Endothelial cell (in vitro differentiated cells): ENCODE measurements at regions not wholly inside any gene's neighbourhood (a gene's known extent, or its start where the extent isn't known, plus 50 kb on each side); places are given as distances from the start of the nearest gene placed in this dataset.
"Not testable (repeated sequence)": the region's sequence is repeated elsewhere in the genome, so short reads cannot be mapped to it uniquely, and the experiment has no call there.

Experiments
- DNase-seq: peaks from one replicate; pipeline ENCODE4 v3.0.0; 2021; ENCODE audit warnings: low spot score
- H3K27ac Mint-ChIP-seq: one replicate; pipeline ENCODE4 v1.8.0; 2021; ENCODE audit warnings: mixed read lengths, inconsistent platforms; ENCODE audit not compliant: unreplicated experiment
- H3K27me3 Mint-ChIP-seq: one replicate; pipeline ENCODE4 v1.8.0; 2021; ENCODE audit warnings: mild to moderate bottlenecking, moderate library complexity, mixed read lengths, inconsistent platforms; ENCODE audit not compliant: unreplicated experiment
- H3K36me3 Mint-ChIP-seq: one replicate; pipeline ENCODE4 v1.8.0; 2021; ENCODE audit warnings: mild to moderate bottlenecking, low read depth, mixed read lengths, inconsistent platforms; ENCODE audit not compliant: unreplicated experiment
- H3K4me1 Mint-ChIP-seq: one replicate; pipeline ENCODE4 v1.8.0; 2021; ENCODE audit warnings: mild to moderate bottlenecking, mixed read lengths, inconsistent platforms; ENCODE audit not compliant: unreplicated experiment
- H3K4me3 Mint-ChIP-seq: one replicate; pipeline ENCODE4 v1.8.0; 2021; ENCODE audit warnings: mild to moderate bottlenecking, mixed read lengths, inconsistent platforms; ENCODE audit not compliant: unreplicated experiment
- H3K9me3 Mint-ChIP-seq: one replicate; pipeline ENCODE4 v1.8.0; 2021; ENCODE audit warnings: mixed read lengths, inconsistent platforms; ENCODE audit not compliant: unreplicated experiment
- CTCF ChIP-seq: fragments of 200-600 bp; sonication (generic); IDR thresholded peaks from one replicate; pipeline ENCODE4 v1.5.0; 2021; ENCODE audit warnings: antibody characterized with exemption; ENCODE audit not compliant: unreplicated experiment

- H3K36me3 Mint-ChIP-seq, result no peaks in the 10 kb centered on the region
- no peak overlapping the region for H3K4me3 Mint-ChIP-seq
- H3K4me1 Mint-ChIP-seq, result peaks cover 4% of the 10 kb centered on the region
- no peak for TF ChIP-seq CTCF
- no peak for DNase-seq
- H3K9me3 Mint-ChIP-seq, result peaks cover 4% of the 10 kb centered on the region
- no peak overlapping the region for H3K27ac Mint-ChIP-seq
- peaks cover 2% of the 10 kb centered on the region for H3K27me3 Mint-ChIP-seq
Measured at GRCh38 chr7:3159445-3159844, 115.8 kb upstream of the CARD11 start.

- not testable (repeated sequence) for H3K27ac Mint-ChIP-seq, H3K9me3 Mint-ChIP-seq, H3K4me3 Mint-ChIP-seq, DNase-seq, H3K27me3 Mint-ChIP-seq, H3K36me3 Mint-ChIP-seq, H3K4me1 Mint-ChIP-seq
Measured at GRCh38 chr7:3159926-3160325, 116.3 kb upstream of the CARD11 start.

- Mint-ChIP-seq H3K36me3 (no peaks in the 10 kb centered on the region), H3K27me3 (peaks cover 3% of the 10 kb centered on the region), H3K4me3 (no peak overlapping the region), H3K4me1 (peaks cover 4% of the 10 kb centered on the region), H3K9me3 (peaks cover 4% of the 10 kb centered on the region), H3K27ac (no peak overlapping the region)
- DNase-seq, result no peak
- TF ChIP-seq CTCF, result no peak
Measured at GRCh38 chr7:3162289-3162688, 118.6 kb upstream of the CARD11 start.

- H3K9me3 Mint-ChIP-seq, DNase-seq, H3K27ac Mint-ChIP-seq, H3K4me1 Mint-ChIP-seq, H3K4me3 Mint-ChIP-seq, H3K36me3 Mint-ChIP-seq, H3K27me3 Mint-ChIP-seq: not testable (repeated sequence)
Measured at GRCh38 chr7:3162798-3163197, 119.1 kb upstream of the CARD11 start.

GRCh38 chr7:3164380-3164792, 120.7 kb upstream of the CARD11 start:
- DNase-seq, result no peak
- H3K27me3 Mint-ChIP-seq, result peaks cover 4% of the 10 kb centered on the region

More at GRCh38 chr7:3164380-3164792, 120.7 kb upstream of the CARD11 start:
- Mint-ChIP-seq H3K4me3 (no peak overlapping the region), H3K27ac (no peak overlapping the region), H3K9me3 (peaks cover 4% of the 10 kb centered on the region), H3K36me3 (no peaks in the 10 kb centered on the region), H3K4me1 (peaks cover 4% of the 10 kb centered on the region)
- TF ChIP-seq CTCF, result no peak
